Gastroesophageal sphincter (tissue), 3 donors: ENCODE measurements at regions not wholly inside any gene's neighbourhood (a gene's known extent, or its start where the extent isn't known, plus 50 kb on each side); places are given as distances from the start of the nearest gene placed in this dataset.

Experiments used
- EP300 ChIP-seq: sonication (generic); formaldehyde crosslinking; IDR thresholded peaks from one replicate; pipeline ENCODE4 v1.6.1; 2017; ENCODE audit warnings: antibody characterized with exemption, mild to moderate bottlenecking
- POLR2A ChIP-seq, 2 donors: fragments of 450-650 bp; IDR thresholded peaks; one replicate each; pipeline ENCODE4 v1.6.1; 2017; ENCODE audit warnings: antibody characterized with exemption in 2 of 2, mild to moderate bottlenecking in 2 of 2, moderate library complexity in 1 of 2
- POLR2AphosphoS5 ChIP-seq: sonication (generic); formaldehyde crosslinking; IDR thresholded peaks from one replicate; pipeline ENCODE4 v1.6.1; 2017; ENCODE audit warnings: antibody characterized with exemption
- TF ChIP-seq, protein P1 (sequence below), 4 experiments: fragments of 200-600 bp in 2 of 4; fragments of 450-650 bp in 2 of 4; sonication (generic) in 1 of 4; IDR thresholded peaks; one replicate each; pipeline ENCODE4 v1.5.1; 2017 to 2019; ENCODE audit warnings: antibody characterized with exemption in 4 of 4, mild to moderate bottlenecking in 2 of 4, moderate library complexity in 2 of 4

DNA sequence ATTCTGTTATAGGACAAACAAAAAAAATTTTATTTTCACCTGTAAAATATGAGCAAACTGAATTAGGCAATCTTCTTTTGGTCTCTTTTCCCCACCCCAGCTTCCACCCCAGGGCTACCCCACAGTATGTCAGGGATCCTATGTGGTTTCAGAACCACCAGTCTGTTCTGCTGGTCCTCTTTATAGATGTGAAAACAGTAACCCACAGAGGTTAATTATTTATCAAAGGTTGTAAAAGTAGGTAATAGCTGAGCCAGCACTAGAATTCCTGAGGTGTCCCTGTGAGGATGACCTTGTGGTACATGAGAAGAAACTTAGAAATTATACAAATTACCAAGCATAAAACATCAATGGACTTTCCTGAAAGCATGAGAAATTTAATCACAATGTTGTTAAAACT lies 428.7 kb downstream of the CNTNAP4 start:
- TF ChIP-seq, protein P1, sequence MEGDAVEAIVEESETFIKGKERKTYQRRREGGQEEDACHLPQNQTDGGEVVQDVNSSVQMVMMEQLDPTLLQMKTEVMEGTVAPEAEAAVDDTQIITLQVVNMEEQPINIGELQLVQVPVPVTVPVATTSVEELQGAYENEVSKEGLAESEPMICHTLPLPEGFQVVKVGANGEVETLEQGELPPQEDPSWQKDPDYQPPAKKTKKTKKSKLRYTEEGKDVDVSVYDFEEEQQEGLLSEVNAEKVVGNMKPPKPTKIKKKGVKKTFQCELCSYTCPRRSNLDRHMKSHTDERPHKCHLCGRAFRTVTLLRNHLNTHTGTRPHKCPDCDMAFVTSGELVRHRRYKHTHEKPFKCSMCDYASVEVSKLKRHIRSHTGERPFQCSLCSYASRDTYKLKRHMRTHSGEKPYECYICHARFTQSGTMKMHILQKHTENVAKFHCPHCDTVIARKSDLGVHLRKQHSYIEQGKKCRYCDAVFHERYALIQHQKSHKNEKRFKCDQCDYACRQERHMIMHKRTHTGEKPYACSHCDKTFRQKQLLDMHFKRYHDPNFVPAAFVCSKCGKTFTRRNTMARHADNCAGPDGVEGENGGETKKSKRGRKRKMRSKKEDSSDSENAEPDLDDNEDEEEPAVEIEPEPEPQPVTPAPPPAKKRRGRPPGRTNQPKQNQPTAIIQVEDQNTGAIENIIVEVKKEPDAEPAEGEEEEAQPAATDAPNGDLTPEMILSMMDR (IDR thresholded peaks at IDR 0.05), result no peak
- TF ChIP-seq POLR2A (IDR thresholded peaks at IDR 0.05), result no peak
- TF ChIP-seq POLR2AphosphoS5, result no peak
- TF ChIP-seq EP300, result no peak
